NCI-H1092 treated with DMSO at 0.1 percent for 48 hours (cell line): ENCODE measurements at regions not wholly inside any gene's neighbourhood (a gene's known extent, or its start where the extent isn't known, plus 50 kb on each side); places are given as distances from the start of the nearest gene placed in this dataset.
A peak's percentile ranks its signal among the peaks of the same experiment; 100 is the strongest.

Experiments used
- DNase-seq: peaks from one replicate; lab custom pipeline; 2025; lab: John Stamatoyannopoulos, UW

- DNase-seq = no peak
Observed at GRCh38 chr22:49236541-49237075, 591.1 kb downstream of the BRD1 start.

GRCh38 chr22:49235463-49236300 is 592.0 kb downstream of the BRD1 start:
- DNase-seq = peak; percentile 27

- no peak for DNase-seq
Observed at GRCh38 chr22:49234459-49234858, 593.2 kb downstream of the BRD1 start.

- DNase-seq = no peak
Observed at GRCh38 chr22:49233507-49234100, 594.1 kb downstream of the BRD1 start.

- DNase-seq = no peak
Observed at GRCh38 chr22:49232319-49233067, 595.2 kb downstream of the BRD1 start.

- no peak for DNase-seq
Observed at GRCh38 chr22:49230194-49230577, 597.5 kb downstream of the BRD1 start.

GRCh38 chr22:49229483-49230193 is 598.0 kb downstream of the BRD1 start:
- no peak for DNase-seq

- no peak for DNase-seq
Observed at GRCh38 chr22:49228431-49229037, 599.1 kb downstream of the BRD1 start.

- no peak for DNase-seq
Observed at GRCh38 chr22:49227670-49228069, 600.0 kb downstream of the BRD1 start.

GRCh38 chr22:49226096-49226495 is 601.6 kb downstream of the BRD1 start:
- DNase-seq = no peak

- DNase-seq = no peak
Observed at GRCh38 chr22:49224243-49224642, 603.4 kb downstream of the BRD1 start.

- no peak for DNase-seq
Observed at GRCh38 chr22:49218142-49218541, 609.5 kb downstream of the BRD1 start.

GRCh38 chr22:49216579-49216978 is 611.1 kb downstream of the BRD1 start:
- no peak for DNase-seq

- DNase-seq = no peak
Observed at GRCh38 chr22:49215840-49216239, 611.8 kb downstream of the BRD1 start.

- DNase-seq = no peak
Observed at GRCh38 chr22:49214976-49215375, 612.7 kb downstream of the BRD1 start.

- no peak for DNase-seq
Observed at GRCh38 chr22:49213731-49214352, 613.8 kb downstream of the BRD1 start.

- DNase-seq = no peak
Observed at GRCh38 chr22:49212466-49212865, 615.2 kb downstream of the BRD1 start.

GRCh38 chr22:49212002-49212401 is 615.7 kb downstream of the BRD1 start:
- no peak for DNase-seq

GRCh38 chr22:49211176-49211575 is 616.5 kb downstream of the BRD1 start:
- no peak for DNase-seq

GRCh38 chr22:49210606-49211005 is 617.1 kb downstream of the BRD1 start:
- no peak for DNase-seq
